Chondrocyte (in vitro differentiated cells): ENCODE measurements at regions not wholly inside any gene's neighbourhood (a gene's known extent, or its start where the extent isn't known, plus 50 kb on each side); places are given as distances from the start of the nearest gene placed in this dataset.

ENCODE experiments used
- DNase-seq: peaks from one replicate; pipeline ENCODE4 v3.0.0; 2021; ENCODE audit warnings: mixed read lengths, low spot score
- H3K27ac Mint-ChIP-seq: one replicate; pipeline ENCODE4 v1.8.0; 2021; ENCODE audit warnings: mild to moderate bottlenecking, moderate library complexity, mixed read lengths; ENCODE audit not compliant: unreplicated experiment
- H3K27me3 Mint-ChIP-seq: 2 replicates; pipeline ENCODE4 v1.8.0; 2021; ENCODE audit warnings: low read depth, mixed read lengths
- H3K36me3 Mint-ChIP-seq: 2 replicates; pipeline ENCODE4 v1.8.0; 2021; ENCODE audit warnings: low read depth, mixed read lengths
- H3K4me1 Mint-ChIP-seq: 2 replicates; pipeline ENCODE4 v1.8.0; 2021; ENCODE audit warnings: low read depth, mild to moderate bottlenecking, mixed read lengths
- H3K4me3 Mint-ChIP-seq: one replicate; pipeline ENCODE4 v1.8.0; 2021; ENCODE audit warnings: mild to moderate bottlenecking, moderate library complexity, mixed read lengths; ENCODE audit not compliant: unreplicated experiment
- H3K9me3 Mint-ChIP-seq: 2 replicates; pipeline ENCODE4 v1.8.0; 2021; ENCODE audit warnings: low read depth, mixed read lengths
- CTCF ChIP-seq: fragments of 200-600 bp; sonication (generic); IDR thresholded peaks from 2 replicates; pipeline ENCODE4 v1.5.0; 2021; ENCODE audit warnings: antibody characterized with exemption, mild to moderate bottlenecking, moderate library complexity

GRCh38 chr10:75347186-75347585 lies 54.4 kb downstream of the ZNF503 start:
- Mint-ChIP-seq H3K27ac (no peak overlapping the region), H3K4me1 (peaks cover 7% of the 10 kb centered on the region), H3K4me3 (no peak overlapping the region), H3K36me3 (no peaks in the 10 kb centered on the region), H3K27me3 (peaks cover 3% of the 10 kb centered on the region), H3K9me3 (peaks cover 5% of the 10 kb centered on the region)
- no peak for DNase-seq
- no peak for TF ChIP-seq CTCF

- peaks cover 5% of the 10 kb centered on the region for H3K4me1 Mint-ChIP-seq
- no peak overlapping the region for H3K27ac Mint-ChIP-seq
- peaks cover 5% of the 10 kb centered on the region for H3K9me3 Mint-ChIP-seq
- TF ChIP-seq CTCF, result no peak
- H3K27me3 Mint-ChIP-seq, result peaks cover 5% of the 10 kb centered on the region
- H3K4me3 Mint-ChIP-seq, result no peak overlapping the region
- DNase-seq, result no peak
- H3K36me3 Mint-ChIP-seq, result no peaks in the 10 kb centered on the region
These were observed 55.8 kb downstream of the ZNF503 start for GRCh38 chr10:75345738-75346137.

GRCh38 chr10:75344170-75344569 lies 57.4 kb downstream of the ZNF503 start:
- no peak for DNase-seq
- no peaks in the 10 kb centered on the region for H3K36me3 Mint-ChIP-seq
- H3K4me3 Mint-ChIP-seq, result no peak overlapping the region
- H3K9me3 Mint-ChIP-seq, result peaks cover 5% of the 10 kb centered on the region
- peaks cover 5% of the 10 kb centered on the region for H3K27me3 Mint-ChIP-seq
- no peaks in the 10 kb centered on the region for H3K4me1 Mint-ChIP-seq
- TF ChIP-seq CTCF, result no peak
- no peak overlapping the region for H3K27ac Mint-ChIP-seq

GRCh38 chr10:75342397-75342796 lies 59.2 kb downstream of the ZNF503 start:
- Mint-ChIP-seq H3K4me3 (no peak overlapping the region), H3K36me3 (no peaks in the 10 kb centered on the region), H3K27ac (no peak overlapping the region), H3K4me1 (no peaks in the 10 kb centered on the region), H3K27me3 (peaks cover 5% of the 10 kb centered on the region), H3K9me3 (peaks cover 5% of the 10 kb centered on the region)
- no peak for DNase-seq
- no peak for TF ChIP-seq CTCF

GRCh38 chr10:75335983-75336382 lies 65.6 kb downstream of the ZNF503 start:
- Mint-ChIP-seq H3K4me3 (no peak overlapping the region), H3K9me3 (peaks cover 14% of the 10 kb centered on the region), H3K27me3 (peaks cover 1% of the 10 kb centered on the region), H3K36me3 (peaks cover under 1% of the 10 kb centered on the region), H3K27ac (no peak overlapping the region), H3K4me1 (no peaks in the 10 kb centered on the region)
- no peak for TF ChIP-seq CTCF
- DNase-seq, result no peak
